Glomerular visceral epithelial cell (primary cell): ENCODE measurements at regions not wholly inside any gene's neighbourhood (a gene's known extent, or its start where the extent isn't known, plus 50 kb on each side); places are given as distances from the start of the nearest gene placed in this dataset.
"Not testable (repeated sequence)": the region's sequence is repeated elsewhere in the genome, so short reads cannot be mapped to it uniquely, and the experiment has no call there.

Experiments
- DNase-seq: peaks from one replicate; pipeline ENCODE4 v3.0.0-alpha.2; 2016; ENCODE audit errors: extremely low spot score

- DNase-seq: no peak
Measured at GRCh38 chr3:3447641-3448040, 268.1 kb upstream of the CRBN start.

- no peak for DNase-seq
Measured at GRCh38 chr3:3446251-3446650, 266.8 kb upstream of the CRBN start.

GRCh38 chr3:3443482-3443881, 264.0 kb upstream of the CRBN start:
- DNase-seq: no peak

- DNase-seq: no peak
Measured at GRCh38 chr3:3433711-3434110, 254.2 kb upstream of the CRBN start.

GRCh38 chr3:3429841-3430240, 250.3 kb upstream of the CRBN start:
- DNase-seq: no peak

GRCh38 chr3:3407707-3408106, 228.2 kb upstream of the CRBN start:
- not testable (repeated sequence) for DNase-seq

- no peak for DNase-seq
Measured at GRCh38 chr3:3405131-3405530, 225.6 kb upstream of the CRBN start.

DNA sequence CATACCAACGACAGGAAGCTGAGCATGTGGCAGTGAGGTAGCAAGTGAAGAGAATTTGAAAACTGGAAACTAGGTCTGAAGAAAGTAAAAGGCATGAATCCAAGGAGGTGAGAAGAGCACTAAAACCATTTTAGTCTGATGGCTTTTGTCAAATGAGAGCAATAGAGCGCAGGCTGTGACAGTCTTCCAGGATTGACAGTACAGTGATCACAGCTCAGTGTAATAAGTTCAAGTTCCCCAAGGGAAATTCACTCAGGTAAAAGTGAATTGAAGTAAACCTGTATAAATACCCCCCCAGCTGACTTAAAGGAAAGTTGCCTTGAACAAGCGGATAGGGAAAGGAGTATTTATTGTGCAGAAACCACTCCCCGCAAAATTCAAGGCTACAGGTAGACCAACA, 224.2 kb upstream of the CRBN start:
- DNase-seq: no peak

DNA sequence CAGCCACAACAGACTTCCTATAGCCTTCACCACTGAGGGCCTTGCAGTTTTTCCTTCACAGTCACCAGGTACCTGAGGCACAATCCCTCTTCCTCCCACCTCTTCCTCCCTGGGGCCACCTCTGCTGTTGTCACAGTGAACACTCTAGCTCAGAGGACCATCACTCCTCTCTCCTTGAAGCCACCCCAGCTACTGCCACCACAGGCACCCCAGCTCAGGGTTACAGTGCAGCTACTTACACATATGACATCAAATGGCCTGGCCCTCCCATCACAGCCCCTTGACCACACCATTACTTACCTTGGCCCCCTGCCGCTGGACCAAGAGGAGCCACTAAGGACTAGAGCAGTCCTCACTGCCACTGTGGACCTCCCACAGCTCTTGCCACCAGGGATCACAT, 213.5 kb upstream of the CRBN start:
- no peak for DNase-seq

DNA sequence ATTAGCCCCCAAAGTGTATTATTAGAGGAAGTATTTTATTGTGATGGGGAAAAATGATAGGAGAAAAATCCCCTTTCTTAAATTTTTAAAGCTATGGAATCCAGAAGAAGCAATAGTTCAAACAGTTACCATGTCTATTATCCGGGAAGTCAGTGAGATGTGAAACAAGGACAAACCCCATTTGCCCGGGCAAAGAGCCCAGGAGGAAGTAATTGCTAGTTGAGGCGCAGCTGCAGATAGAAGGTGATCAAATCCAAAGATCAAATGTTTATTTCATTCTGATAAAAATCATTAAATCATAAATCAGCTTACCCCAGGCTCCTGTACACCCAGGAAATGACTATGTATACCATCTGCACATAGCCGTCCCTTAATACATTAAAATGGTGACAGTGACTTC, 204.0 kb upstream of the CRBN start:
- no peak for DNase-seq

DNA sequence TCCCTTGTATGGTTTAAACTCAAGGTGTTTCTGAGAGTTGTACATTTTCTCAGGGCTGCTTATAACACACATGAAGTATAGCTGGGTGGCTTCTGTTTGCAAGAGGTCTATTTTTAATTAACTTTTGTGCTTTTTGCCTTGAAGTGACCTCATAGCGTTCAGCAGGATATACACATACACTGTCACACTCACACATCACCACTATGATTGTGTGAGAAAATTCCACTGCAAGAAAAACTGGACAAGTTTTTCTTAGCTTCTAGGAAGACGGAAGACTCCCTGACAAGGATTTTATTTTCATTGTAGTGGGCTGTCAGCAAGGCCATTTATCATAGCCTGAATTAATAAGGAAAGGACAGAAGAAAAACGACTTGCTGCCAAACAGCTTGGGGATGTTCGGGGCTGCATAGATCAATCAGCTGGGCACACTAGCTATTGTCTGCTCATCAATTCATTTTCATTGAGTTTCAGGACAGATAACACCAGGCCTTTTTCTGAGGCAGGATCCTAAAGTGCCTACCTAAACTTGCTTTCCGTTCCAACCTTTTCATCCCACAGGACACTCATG, 192.8 kb upstream of the CRBN start:
- DNase-seq: no peak

DNA sequence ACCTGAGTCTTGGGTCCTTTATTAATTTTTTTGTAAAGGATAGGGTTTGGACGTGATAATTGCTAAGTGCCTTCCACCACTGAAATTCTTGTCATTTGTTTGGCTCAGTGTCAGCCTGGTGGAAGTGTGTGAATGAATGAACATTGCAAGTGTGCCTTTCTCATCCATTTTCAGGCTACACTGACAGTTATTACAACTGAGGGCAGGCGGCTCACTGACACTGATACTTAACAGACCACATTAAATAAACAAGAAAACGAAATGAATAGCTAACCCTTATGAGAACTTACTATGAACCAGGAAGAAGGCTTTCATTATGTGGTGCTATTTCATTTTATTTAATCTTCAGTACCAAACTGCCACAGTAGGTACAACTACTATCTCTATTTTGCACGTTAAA, 188.8 kb upstream of the CRBN start:
- DNase-seq: no peak

GRCh38 chr3:3366386-3366785, 186.9 kb upstream of the CRBN start:
- no peak for DNase-seq

DNA sequence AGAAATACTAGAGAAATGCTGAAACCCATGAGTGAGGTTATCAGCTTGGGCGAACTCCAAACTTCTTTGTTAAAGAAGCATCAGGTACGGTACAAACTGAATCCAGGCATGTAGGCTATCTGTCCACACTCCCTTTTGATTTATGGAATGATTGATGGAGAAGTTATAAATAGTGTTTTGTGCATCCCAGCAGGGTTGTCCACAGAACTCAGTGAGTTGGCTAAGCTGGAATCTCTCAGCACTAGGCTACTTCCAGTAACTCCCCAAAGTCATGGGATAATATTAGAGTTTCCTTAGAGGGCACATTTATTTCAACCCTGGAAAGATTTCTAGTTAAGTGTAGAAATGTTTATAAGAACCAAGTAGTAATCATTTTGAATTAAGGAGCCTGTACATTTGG, 186.2 kb upstream of the CRBN start:
- DNase-seq: no peak

DNA sequence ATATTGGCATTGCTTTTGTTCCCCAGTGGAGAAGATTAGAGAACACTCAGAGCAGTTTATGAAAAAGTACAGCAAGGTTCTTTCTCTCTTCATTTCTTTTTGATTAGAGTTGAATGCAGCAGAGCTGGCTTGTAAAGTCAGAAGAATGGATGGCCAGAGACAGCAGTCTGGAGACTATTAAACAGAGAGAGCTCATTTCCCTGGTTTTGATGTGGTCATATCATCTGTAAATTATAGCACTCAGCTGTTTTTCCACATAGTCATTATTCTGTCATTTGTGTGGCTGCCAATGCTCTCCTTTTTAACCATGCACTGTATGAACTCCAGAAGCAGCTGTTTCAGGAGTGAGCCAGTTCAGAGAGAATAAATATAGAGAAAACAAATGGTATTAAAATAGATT, 177.4 kb upstream of the CRBN start:
- no peak for DNase-seq

DNA sequence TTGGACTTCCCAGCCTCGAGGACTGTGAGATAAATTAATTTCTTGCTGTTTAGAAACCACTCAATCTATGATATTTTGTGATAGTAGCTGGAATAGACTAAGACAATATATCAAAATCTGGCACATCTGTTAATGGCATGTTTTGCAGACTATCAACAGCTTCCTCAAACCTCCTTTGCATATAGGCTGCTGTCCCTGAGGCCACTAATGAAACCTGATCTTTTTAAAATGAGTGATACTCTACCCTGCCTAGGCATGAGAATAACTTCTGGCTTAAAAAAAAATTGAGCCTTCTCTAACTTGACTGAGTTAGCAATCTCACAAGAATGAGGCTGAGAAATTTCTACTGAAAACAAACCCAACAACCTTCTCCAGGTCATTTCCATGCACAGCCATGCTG, 176.0 kb upstream of the CRBN start:
- DNase-seq: no peak

GRCh38 chr3:3353153-3353552, 173.7 kb upstream of the CRBN start:
- DNase-seq: no peak

DNA sequence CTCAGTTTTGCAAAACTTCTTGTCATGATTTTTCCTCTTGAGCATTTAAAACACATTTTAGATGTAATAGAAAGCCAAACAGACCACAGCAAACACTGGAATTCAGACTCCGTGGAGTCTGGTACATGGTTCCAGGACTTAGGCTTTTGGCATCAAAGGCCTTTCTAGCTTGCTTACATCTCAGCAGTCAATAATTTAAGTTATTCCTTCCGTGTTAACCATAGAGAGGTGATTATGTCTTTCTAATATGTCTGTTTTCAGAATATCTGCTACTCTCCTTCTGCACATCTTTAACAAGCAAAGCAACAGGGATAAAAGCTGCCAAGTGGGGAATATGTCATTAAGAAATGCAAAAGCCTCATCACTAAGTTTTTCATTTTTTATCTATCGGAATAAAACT, 171.7 kb upstream of the CRBN start:
- DNase-seq: no peak

GRCh38 chr3:3347056-3347455, 167.6 kb upstream of the CRBN start:
- not testable (repeated sequence) for DNase-seq

GRCh38 chr3:3346556-3346955, 167.1 kb upstream of the CRBN start:
- DNase-seq: no peak

- no peak for DNase-seq
Measured at GRCh38 chr3:3342141-3342540, 162.7 kb upstream of the CRBN start.

GRCh38 chr3:3340965-3341895, 161.7 kb upstream of the CRBN start:
- no peak for DNase-seq

DNA sequence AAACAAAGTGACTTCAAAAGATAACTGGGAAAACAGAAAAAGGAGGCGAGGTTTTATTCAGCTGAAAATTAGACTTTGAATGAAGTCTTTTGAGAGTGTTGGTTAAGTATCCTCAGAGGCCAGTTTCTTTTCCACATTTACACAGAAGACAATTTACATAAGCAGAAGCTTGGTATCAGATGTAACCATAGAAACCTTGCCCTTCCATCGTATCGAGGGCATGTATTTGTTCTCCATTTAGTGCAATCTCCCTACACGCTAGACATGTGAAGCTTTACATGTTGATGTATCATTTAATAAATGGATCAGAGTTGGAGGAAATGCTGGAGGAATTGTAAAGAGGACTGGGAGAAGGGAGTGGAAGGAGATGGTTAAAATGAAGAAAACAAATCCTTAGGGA, 161.0 kb upstream of the CRBN start:
- DNase-seq: no peak

DNA sequence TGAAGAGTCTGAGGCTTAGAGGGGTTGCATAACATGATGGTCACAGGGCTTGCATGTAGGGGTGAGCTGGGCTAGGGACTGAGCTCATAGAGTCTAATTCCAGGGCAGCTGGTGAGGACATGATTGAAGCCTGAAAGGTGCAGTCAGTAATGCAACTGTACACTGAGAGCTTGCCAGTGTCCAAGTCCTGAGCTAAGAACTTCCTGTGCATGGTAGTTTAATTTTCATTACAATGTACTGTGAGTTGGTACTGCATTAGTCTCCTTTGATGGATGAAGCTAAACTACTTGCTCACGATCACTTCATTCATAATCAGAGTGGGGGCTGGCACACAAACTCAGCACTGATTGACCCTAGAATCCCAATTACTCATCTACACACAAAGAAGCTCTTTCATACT, 156.4 kb upstream of the CRBN start:
- DNase-seq: no peak
